CD14-positive monocyte (primary cell): ENCODE measurements at regions not wholly inside any gene's neighbourhood (a gene's known extent, or its start where the extent isn't known, plus 50 kb on each side); places are given as distances from the start of the nearest gene placed in this dataset.

Experiments
- DNase-seq, 3 donors: peaks; one replicate each; pipeline ENCODE4 v3.0.0-alpha.2; 2011 to 2022
- H2AFZ ChIP-seq: 2 replicates; pipeline ENCODE4 v1.6.0; 2012; ENCODE audit warnings: mild to moderate bottlenecking, low read depth, low read length, inconsistent platforms; ENCODE audit not compliant: insufficient read depth, poor library complexity, severe bottlenecking
- H3K27ac ChIP-seq, 2 donors: 1 replicate in 1 of 2; 2 replicates in 1 of 2; pipeline ENCODE4 v1.5.1; 2012 to 2013; ENCODE audit warnings: low read length in 2 of 2, control low read depth in 1 of 2, inconsistent platforms in 1 of 2, low read depth in 1 of 2, mild to moderate bottlenecking in 1 of 2
- H3K27me3 ChIP-seq, 2 donors: one replicate each; pipeline versions ENCODE4 v1.6.0 to v1.6.1; 2011 to 2013; ENCODE audit warnings: low read length in 2 of 2; ENCODE audit not compliant: control insufficient read depth in 2 of 2, insufficient read depth in 2 of 2
- H3K36me3 ChIP-seq, 2 donors: replicated peaks in 1 of 2; 1 replicate in 1 of 2; 2 replicates in 1 of 2; pipeline versions ENCODE4 v1.5.1 to v1.6.1; 2012 to 2013; ENCODE audit warnings: low read length in 2 of 2, control low read depth in 1 of 2, inconsistent platforms in 1 of 2, mild to moderate bottlenecking in 1 of 2; ENCODE audit not compliant: insufficient read depth in 2 of 2, control insufficient read depth in 1 of 2
- H3K4me1 ChIP-seq, 2 donors: 1 replicate in 1 of 2; 2 replicates in 1 of 2; pipeline versions ENCODE4 v1.5.1 to v1.6.1; 2012 to 2013; ENCODE audit warnings: low read length in 2 of 2, control low read depth in 1 of 2, inconsistent platforms in 1 of 2, mild to moderate bottlenecking in 1 of 2, moderate library complexity in 1 of 2; ENCODE audit not compliant: insufficient read depth in 2 of 2, control insufficient read depth in 1 of 2
- H3K4me2 ChIP-seq: replicated peaks from 2 replicates; pipeline ENCODE3; 2012; ENCODE audit warnings: low read length, moderate library complexity, mild to moderate bottlenecking; ENCODE audit not compliant: poor library complexity, severe bottlenecking; ENCODE audit errors: extremely low read depth
- H3K4me3 ChIP-seq, 3 experiments: fragments of 200-600 bp in 1 of 3; sonication (generic) in 1 of 3; replicated peaks in 1 of 3; 1 replicate in 2 of 3; 2 replicates in 1 of 3; pipeline ENCODE4 v1.5.1; 2011 to 2013; ENCODE audit warnings: low read length in 3 of 3, mild to moderate bottlenecking in 3 of 3, control low read depth in 2 of 3, low read depth in 2 of 3, inconsistent platforms in 1 of 3, moderate library complexity in 1 of 3
- H3K79me2 ChIP-seq: 2 replicates; pipeline ENCODE4 v1.6.0; 2012; ENCODE audit warnings: mild to moderate bottlenecking, control low read depth, inconsistent platforms, low read length, moderate library complexity; ENCODE audit not compliant: insufficient read depth
- H3K9ac ChIP-seq: 2 replicates; pipeline ENCODE4 v1.6.0; 2017; ENCODE audit warnings: low read length, mild to moderate bottlenecking; ENCODE audit not compliant: insufficient read depth, poor library complexity, severe bottlenecking
- H3K9me3 ChIP-seq, 2 donors: replicated peaks in 1 of 2; 1 replicate in 1 of 2; 2 replicates in 1 of 2; pipeline versions ENCODE4 v1.5.1 to v1.6.1; 2012 to 2013; ENCODE audit warnings: low read length in 2 of 2, control low read depth in 1 of 2; ENCODE audit not compliant: control insufficient read depth in 1 of 2, insufficient read depth in 1 of 2
- H4K20me1 ChIP-seq: 2 replicates; pipeline ENCODE4 v1.6.0; 2012; ENCODE audit warnings: mild to moderate bottlenecking, low read length, control low read depth, moderate library complexity; ENCODE audit not compliant: insufficient read depth
- H3K27ac Mint-ChIP-seq, 7 donors: one replicate each; pipeline ENCODE4 v1.8.0; 2020; ENCODE audit warnings: mild to moderate bottlenecking in 7 of 7, mixed read lengths in 7 of 7, moderate library complexity in 6 of 7, inconsistent platforms in 2 of 7
- H3K27me3 Mint-ChIP-seq, 3 donors: one replicate each; pipeline ENCODE4 v1.8.0; 2021 to 2022; ENCODE audit warnings: low read depth in 3 of 3, mild to moderate bottlenecking in 3 of 3, mixed read lengths in 3 of 3, moderate library complexity in 3 of 3, inconsistent platforms in 1 of 3
- H3K36me3 Mint-ChIP-seq, 2 donors: one replicate each; pipeline ENCODE4 v1.8.0; 2020; ENCODE audit warnings: mixed read lengths in 2 of 2, inconsistent platforms in 1 of 2, mild to moderate bottlenecking in 1 of 2
- H3K4me1 Mint-ChIP-seq: one replicate; pipeline ENCODE4 v1.8.0; 2020; ENCODE audit warnings: mild to moderate bottlenecking, mixed read lengths
- H3K4me3 Mint-ChIP-seq, 2 donors: one replicate each; pipeline ENCODE4 v1.8.0; 2020; ENCODE audit warnings: mild to moderate bottlenecking in 2 of 2, mixed read lengths in 2 of 2, moderate library complexity in 1 of 2
- H3K9me3 Mint-ChIP-seq, 7 donors: one replicate each; pipeline ENCODE4 v1.8.0; 2020 to 2022; ENCODE audit warnings: mixed read lengths in 7 of 7, mild to moderate bottlenecking in 6 of 7, moderate library complexity in 6 of 7, inconsistent platforms in 2 of 7
- CTCF ChIP-seq: fragments of 200-600 bp; IDR thresholded peaks from one replicate; pipeline ENCODE4 v1.8.0; 2022; ENCODE audit warnings: antibody characterized with exemption, mild to moderate bottlenecking
- WGBS: methylation state at CpG from one replicate; pipeline ENCODE4 v1.1.5; 2013; ENCODE audit warnings: missing lambda C conversion rate; ENCODE audit not compliant: insufficient coverage; 5-methylcytosine and 5-hydroxymethylcytosine counted together
- intact Hi-C, 2 donors: fragments of 100-400 bp; cut with micrococcal nuclease; formaldehyde crosslinking; loops; one replicate each; pipeline versions ENCODE4 v1.15.0 to v1.15.1; 2023

GRCh38 chr15:70573121-70573850 is 190.1 kb downstream of the UACA start:
- peaks cover 0 to 6% (median 3%) of the 10 kb centered on the region in 3 donors for H3K27me3 Mint-ChIP-seq
- H3K9me3 Mint-ChIP-seq, result peaks cover 0 to 5% (median 3%) of the 10 kb centered on the region in 7 donors
- intact Hi-C loops, result no loop called here
- Histone ChIP-seq H3K4me3 (no peak overlapping the region), H4K20me1 (no peaks in the 10 kb centered on the region), H3K4me1 (no peaks in the 10 kb centered on the region), H3K9ac (peak overlapping the region; percentile 4), H3K4me2 (no peak overlapping the region), H3K36me3 (no peaks in the 10 kb centered on the region), H3K79me2 (no peaks in the 10 kb centered on the region), H3K9me3 (no peaks in the 10 kb centered on the region), H3K27me3 (no peaks in the 10 kb centered on the region), H3K27ac (no peak overlapping the region), H2AFZ (no peak overlapping the region)
- 97% methylated on average over 6 of the region's 12 CpGs for WGBS
- TF ChIP-seq CTCF, result no peak
- no peak overlapping the region for H3K4me3 Mint-ChIP-seq
- no peaks in the 10 kb centered on the region for H3K4me1 Mint-ChIP-seq
- no peak overlapping the region for H3K27ac Mint-ChIP-seq
- H3K36me3 Mint-ChIP-seq, result no peaks in the 10 kb centered on the region
- DNase-seq, result no peak

GRCh38 chr15:70569714-70570231 is 193.6 kb downstream of the UACA start:
- Histone ChIP-seq H3K4me1 (no peaks in the 10 kb centered on the region), H3K36me3 (no peaks in the 10 kb centered on the region), H3K9ac (no peak overlapping the region), H3K79me2 (no peaks in the 10 kb centered on the region), H3K9me3 (no peaks in the 10 kb centered on the region), H2AFZ (no peak overlapping the region), H4K20me1 (no peaks in the 10 kb centered on the region), H3K27me3 (no peaks in the 10 kb centered on the region), H3K27ac (no peak overlapping the region), H3K4me3 (no peak overlapping the region), H3K4me2 (no peak overlapping the region)
- no peak for TF ChIP-seq CTCF
- H3K36me3 Mint-ChIP-seq, result no peaks in the 10 kb centered on the region
- DNase-seq, result no peak
- H3K9me3 Mint-ChIP-seq, result peaks cover 0 to 5% (median 3%) of the 10 kb centered on the region in 7 donors
- peaks cover 0 to 7% (median 3%) of the 10 kb centered on the region in 3 donors for H3K27me3 Mint-ChIP-seq
- intact Hi-C loops, result no loop called here
- 91% methylated on average over 1 of the region's 6 CpGs for WGBS
- H3K4me1 Mint-ChIP-seq, result no peaks in the 10 kb centered on the region
- H3K4me3 Mint-ChIP-seq, result no peak overlapping the region
- H3K27ac Mint-ChIP-seq, result no peak overlapping the region
